ENCODE measurements at regions not wholly inside any gene's neighbourhood (a gene's known extent, or its start where the extent isn't known, plus 50 kb on each side); places are given as distances from the start of the nearest gene placed in this dataset.

- DNase-seq = no peak
Measured at GRCh38 chr6:41429506-41430504, 94.4 kb downstream of the NCR2 start.

GRCh38 chr6:41430875-41431274 is 95.5 kb downstream of the NCR2 start:
- DNase-seq = no peak

- DNase-seq = no peak
Measured at GRCh38 chr6:41432280-41432679, 96.9 kb downstream of the NCR2 start.

- DNase-seq = no peak
Measured at GRCh38 chr6:41434803-41435481, 99.5 kb downstream of the NCR2 start.

- DNase-seq = no peak
Measured at GRCh38 chr6:41437604-41438003, 102.2 kb downstream of the NCR2 start.

- DNase-seq = no peak
Measured at GRCh38 chr6:41438746-41439145, 103.3 kb downstream of the NCR2 start.

- DNase-seq = peak; percentile 41
Measured at GRCh38 chr6:41439524-41440418, 104.4 kb downstream of the NCR2 start.

GRCh38 chr6:41440958-41441357 is 105.2 kb upstream of the FOXP4 start:
- no peak for DNase-seq

- no peak for DNase-seq
Measured at GRCh38 chr6:41441598-41442351, 104.4 kb upstream of the FOXP4 start.

- no peak for DNase-seq
Measured at GRCh38 chr6:41442352-41442672, 103.9 kb upstream of the FOXP4 start.

- no peak for DNase-seq
Measured at GRCh38 chr6:41442800-41443501, 103.2 kb upstream of the FOXP4 start.

- DNase-seq = no peak
Measured at GRCh38 chr6:41443616-41444525, 102.3 kb upstream of the FOXP4 start.

- DNase-seq = no peak
Measured at GRCh38 chr6:41445261-41445660, 100.9 kb upstream of the FOXP4 start.

GRCh38 chr6:41446132-41446531 is 100.0 kb upstream of the FOXP4 start:
- DNase-seq = no peak

GRCh38 chr6:41446907-41447545 is 99.2 kb upstream of the FOXP4 start:
- no peak for DNase-seq

- DNase-seq = no peak
Measured at GRCh38 chr6:41448256-41448655, 97.9 kb upstream of the FOXP4 start.

- no peak for DNase-seq
Measured at GRCh38 chr6:41449399-41450245, 96.6 kb upstream of the FOXP4 start.

GRCh38 chr6:41450581-41450980 is 95.6 kb upstream of the FOXP4 start:
- DNase-seq = no peak

- DNase-seq = no peak
Measured at GRCh38 chr6:41451039-41451438, 95.1 kb upstream of the FOXP4 start.

Measured in SIG-M5 (cell line).